ENCODE measurements at regions not wholly inside any gene's neighbourhood (a gene's known extent, or its start where the extent isn't known, plus 50 kb on each side); places are given as distances from the start of the nearest gene placed in this dataset.

- H4K91ac ChIP-seq (ENCODE audit: low read length), result no peak overlapping the region
- no peak overlapping the region for H2BK12ac ChIP-seq (ENCODE audit: low read length in 2 of 2)
- no peak overlapping the region for H4K8ac ChIP-seq (ENCODE audit: low read length)
- H3K9ac ChIP-seq (ENCODE audit: low read length), result no peak overlapping the region
- H3K4me2 ChIP-seq (ENCODE audit: low read length, poor library complexity, severe bottlenecking), result no peak overlapping the region
- H3K23ac ChIP-seq (ENCODE audit: low read length in 2 of 2), result no peak overlapping the region
- no peak for DNase-seq
- H3K18ac ChIP-seq (ENCODE audit: low read depth in 1 of 2, low read length in 2 of 2), result no peak overlapping the region
- WGBS, result 82% methylated on average over 8 of the region's 9 CpGs
- H2BK15ac ChIP-seq (ENCODE audit: low read depth, poor library complexity, severe bottlenecking), result no peak overlapping the region
- no peaks in the 10 kb centered on the region for H3K36me3 ChIP-seq (ENCODE audit: control insufficient read depth in 1 of 2, insufficient read depth in 2 of 2, low read depth in 1 of 2, low read length in 2 of 2)
- no peak overlapping the region for H3K14ac ChIP-seq (ENCODE audit: low read length in 2 of 2)
- no peak overlapping the region for H3K4me3 ChIP-seq (ENCODE audit: insufficient read depth in 1 of 2, low read depth in 1 of 2, low read length in 2 of 2)
- no peak overlapping the region for H3K27ac ChIP-seq (ENCODE audit: low read length, poor library complexity, severe bottlenecking)
- H2BK120ac ChIP-seq (ENCODE audit: low read depth, low read length), result no peak overlapping the region
- no peak overlapping the region for H2AFZ ChIP-seq (ENCODE audit: low read depth, low read length)
- H2BK5ac ChIP-seq (ENCODE audit: low read depth, low read length, poor library complexity, severe bottlenecking), result no peak overlapping the region
- H3K79me1 ChIP-seq (replicated peaks; ENCODE audit: low read length, poor library complexity, severe bottlenecking), result no peaks in the 10 kb centered on the region
- no peaks in the 10 kb centered on the region for H3K4me1 ChIP-seq (ENCODE audit: control insufficient read depth, insufficient read depth, low read depth, low read length)
- H3K9me3 ChIP-seq (ENCODE audit: control insufficient read depth, low read length), result peaks cover 20% of the 10 kb centered on the region
- no peak overlapping the region for H3K4ac ChIP-seq (ENCODE audit: low read depth in 1 of 2, low read length in 2 of 2)
- H3K27me3 ChIP-seq (ENCODE audit: control insufficient read depth in 1 of 2, insufficient read depth in 1 of 2, low read length in 2 of 2), result no peaks in the 10 kb centered on the region
- no peak overlapping the region for H2AK5ac ChIP-seq (ENCODE audit: low read length, severe bottlenecking)
These were observed 1125.0 kb downstream of the TYW1 start for GRCh38 chr7:68121655-68122054.

- Histone ChIP-seq H2BK5ac (ENCODE audit: low read depth, low read length, poor library complexity, severe bottlenecking) (no peak overlapping the region), H3K14ac (ENCODE audit: low read length in 2 of 2) (no peak overlapping the region), H3K18ac (ENCODE audit: low read depth in 1 of 2, low read length in 2 of 2) (no peak overlapping the region), H3K23ac (ENCODE audit: low read length in 2 of 2) (no peak overlapping the region), H3K27ac (ENCODE audit: low read length, poor library complexity, severe bottlenecking) (no peak overlapping the region), H2BK15ac (ENCODE audit: low read depth, poor library complexity, severe bottlenecking) (no peak overlapping the region), H4K8ac (ENCODE audit: low read length) (no peak overlapping the region), H3K36me3 (ENCODE audit: control insufficient read depth in 1 of 2, insufficient read depth in 2 of 2, low read depth in 1 of 2, low read length in 2 of 2) (no peaks in the 10 kb centered on the region), H4K91ac (ENCODE audit: low read length) (no peak overlapping the region), H3K79me1 (replicated peaks; ENCODE audit: low read length, poor library complexity, severe bottlenecking) (no peaks in the 10 kb centered on the region), H2AFZ (ENCODE audit: low read depth, low read length) (no peak overlapping the region), H2AK5ac (ENCODE audit: low read length, severe bottlenecking) (no peak overlapping the region), H2BK120ac (ENCODE audit: low read depth, low read length) (no peak overlapping the region), H3K9ac (ENCODE audit: low read length) (no peak overlapping the region), H3K9me3 (ENCODE audit: control insufficient read depth, low read length) (peaks cover 20% of the 10 kb centered on the region), H3K4me1 (ENCODE audit: control insufficient read depth, insufficient read depth, low read depth, low read length) (no peaks in the 10 kb centered on the region), H3K4me2 (ENCODE audit: low read length, poor library complexity, severe bottlenecking) (no peak overlapping the region), H3K4me3 (ENCODE audit: insufficient read depth in 1 of 2, low read depth in 1 of 2, low read length in 2 of 2) (no peak overlapping the region), H3K27me3 (ENCODE audit: control insufficient read depth in 1 of 2, insufficient read depth in 1 of 2, low read length in 2 of 2) (no peaks in the 10 kb centered on the region), H2BK12ac (ENCODE audit: low read length in 2 of 2) (no peak overlapping the region), H3K4ac (ENCODE audit: low read depth in 1 of 2, low read length in 2 of 2) (no peak overlapping the region)
- 81% methylated on average over 7 of the region's 8 CpGs for WGBS
- no peak for DNase-seq
These were observed 1126.2 kb downstream of the TYW1 start for GRCh38 chr7:68122801-68123200.

- H2BK5ac ChIP-seq (ENCODE audit: low read depth, low read length, poor library complexity, severe bottlenecking), result no peak overlapping the region
- no peak overlapping the region for H4K91ac ChIP-seq (ENCODE audit: low read length)
- no peak overlapping the region for H3K23ac ChIP-seq (ENCODE audit: low read length in 2 of 2)
- no peak overlapping the region for H2AFZ ChIP-seq (ENCODE audit: low read depth, low read length)
- no peak overlapping the region for H3K27ac ChIP-seq (ENCODE audit: low read length, poor library complexity, severe bottlenecking)
- no peak overlapping the region for H3K14ac ChIP-seq (ENCODE audit: low read length in 2 of 2)
- 86% methylated on average over 1 of the region's 2 CpGs for WGBS
- DNase-seq, result no peak
- H3K18ac ChIP-seq (ENCODE audit: low read depth in 1 of 2, low read length in 2 of 2), result no peak overlapping the region
- no peak overlapping the region for H3K4ac ChIP-seq (ENCODE audit: low read depth in 1 of 2, low read length in 2 of 2)
- no peaks in the 10 kb centered on the region for H3K79me1 ChIP-seq (replicated peaks; ENCODE audit: low read length, poor library complexity, severe bottlenecking)
- H2BK120ac ChIP-seq (ENCODE audit: low read depth, low read length), result no peak overlapping the region
- no peak overlapping the region for H3K9ac ChIP-seq (ENCODE audit: low read length)
- no peaks in the 10 kb centered on the region for H3K36me3 ChIP-seq (ENCODE audit: control insufficient read depth in 1 of 2, insufficient read depth in 2 of 2, low read depth in 1 of 2, low read length in 2 of 2)
- H3K27me3 ChIP-seq (ENCODE audit: control insufficient read depth in 1 of 2, insufficient read depth in 1 of 2, low read length in 2 of 2), result no peaks in the 10 kb centered on the region
- no peaks in the 10 kb centered on the region for H3K4me1 ChIP-seq (ENCODE audit: control insufficient read depth, insufficient read depth, low read depth, low read length)
- no peak overlapping the region for H2BK15ac ChIP-seq (ENCODE audit: low read depth, poor library complexity, severe bottlenecking)
- no peak overlapping the region for H3K4me2 ChIP-seq (ENCODE audit: low read length, poor library complexity, severe bottlenecking)
- no peak overlapping the region for H2AK5ac ChIP-seq (ENCODE audit: low read length, severe bottlenecking)
- no peak overlapping the region for H4K8ac ChIP-seq (ENCODE audit: low read length)
- no peak overlapping the region for H3K4me3 ChIP-seq (ENCODE audit: insufficient read depth in 1 of 2, low read depth in 1 of 2, low read length in 2 of 2)
- no peak overlapping the region for H2BK12ac ChIP-seq (ENCODE audit: low read length in 2 of 2)
- H3K9me3 ChIP-seq (ENCODE audit: control insufficient read depth, low read length), result peaks cover 2% of the 10 kb centered on the region
These were observed 1128.5 kb downstream of the TYW1 start for GRCh38 chr7:68125168-68125567.

- Histone ChIP-seq H4K8ac (ENCODE audit: low read length) (no peak overlapping the region), H3K4ac (ENCODE audit: low read depth in 1 of 2, low read length in 2 of 2) (no peak overlapping the region), H3K27me3 (ENCODE audit: control insufficient read depth in 1 of 2, insufficient read depth in 1 of 2, low read length in 2 of 2) (no peaks in the 10 kb centered on the region), H2BK5ac (ENCODE audit: low read depth, low read length, poor library complexity, severe bottlenecking) (no peak overlapping the region), H3K4me2 (ENCODE audit: low read length, poor library complexity, severe bottlenecking) (no peak overlapping the region), H3K27ac (ENCODE audit: low read length, poor library complexity, severe bottlenecking) (no peak overlapping the region), H2BK12ac (ENCODE audit: low read length in 2 of 2) (no peak overlapping the region), H3K23ac (ENCODE audit: low read length in 2 of 2) (no peak overlapping the region), H3K14ac (ENCODE audit: low read length in 2 of 2) (no peak overlapping the region), H3K4me3 (ENCODE audit: insufficient read depth in 1 of 2, low read depth in 1 of 2, low read length in 2 of 2) (no peak overlapping the region), H2BK15ac (ENCODE audit: low read depth, poor library complexity, severe bottlenecking) (no peak overlapping the region), H3K9me3 (ENCODE audit: control insufficient read depth, low read length) (no peaks in the 10 kb centered on the region), H3K4me1 (ENCODE audit: control insufficient read depth, insufficient read depth, low read depth, low read length) (no peaks in the 10 kb centered on the region), H4K91ac (ENCODE audit: low read length) (no peak overlapping the region), H3K18ac (ENCODE audit: low read depth in 1 of 2, low read length in 2 of 2) (no peak overlapping the region), H3K36me3 (ENCODE audit: control insufficient read depth in 1 of 2, insufficient read depth in 2 of 2, low read depth in 1 of 2, low read length in 2 of 2) (no peaks in the 10 kb centered on the region), H2AK5ac (ENCODE audit: low read length, severe bottlenecking) (no peak overlapping the region), H3K79me1 (replicated peaks; ENCODE audit: low read length, poor library complexity, severe bottlenecking) (no peaks in the 10 kb centered on the region), H2BK120ac (ENCODE audit: low read depth, low read length) (no peak overlapping the region), H3K9ac (ENCODE audit: low read length) (no peak overlapping the region), H2AFZ (ENCODE audit: low read depth, low read length) (no peak overlapping the region)
- WGBS, result 85% methylated on average over 5 of the region's 6 CpGs
- DNase-seq, result no peak
These were observed 1136.4 kb downstream of the TYW1 start for GRCh38 chr7:68133045-68133444.
